CD4-positive, CD25-positive, alpha-beta regulatory T cell (primary cell): ENCODE measurements at regions not wholly inside any gene's neighbourhood (a gene's known extent, or its start where the extent isn't known, plus 50 kb on each side); places are given as distances from the start of the nearest gene placed in this dataset.
"Not testable (repeated sequence)": the region's sequence is repeated elsewhere in the genome, so short reads cannot be mapped to it uniquely, and the experiment has no call there.

Experiments
- ATAC-seq, 2 donors: fragments of 150-1000 bp; cut with Tn5 transposase; one replicate each; pipeline ENCODE4 v1.10.0; 2021; ENCODE audit warnings: low read depth in 2 of 2, moderate number of reproducible peaks in 2 of 2, moderate library complexity in 1 of 2
- DNase-seq, 3 donors: peaks; one replicate each; pipeline versions ENCODE4 v3.0.0 to v3.0.0-alpha.2; 2012 to 2022; ENCODE audit warnings: mixed read lengths in 1 of 3
- H3K27ac ChIP-seq: one replicate; pipeline ENCODE4 v1.7.0; 2013; ENCODE audit warnings: mild to moderate bottlenecking, low read length; ENCODE audit not compliant: insufficient read depth, poor library complexity, severe bottlenecking
- H3K27me3 ChIP-seq: one replicate; pipeline ENCODE4 v1.7.0; 2013; ENCODE audit warnings: low read length; ENCODE audit not compliant: control insufficient read depth, insufficient read depth
- H3K36me3 ChIP-seq: one replicate; pipeline ENCODE4 v1.7.0; 2013; ENCODE audit warnings: mild to moderate bottlenecking, low read length, moderate library complexity; ENCODE audit not compliant: control insufficient read depth, insufficient read depth
- H3K4me1 ChIP-seq: 2 replicates; pipeline ENCODE4 v1.7.0; 2013; ENCODE audit warnings: mild to moderate bottlenecking, low read length; ENCODE audit not compliant: insufficient read depth, control insufficient read depth, poor library complexity, severe bottlenecking
- H3K4me3 ChIP-seq: one replicate; pipeline ENCODE4 v1.7.0; 2013; ENCODE audit warnings: low read depth, mild to moderate bottlenecking, low read length, moderate library complexity
- H3K9me3 ChIP-seq, 2 experiments: 1 replicate in 1 of 2; 2 replicates in 1 of 2; pipeline ENCODE4 v1.7.0; 2013; ENCODE audit warnings: low read length in 2 of 2, mild to moderate bottlenecking in 1 of 2, moderate library complexity in 1 of 2; ENCODE audit not compliant: control insufficient read depth in 2 of 2
- H3K27ac Mint-ChIP-seq, 3 donors: one replicate each; pipeline ENCODE4 v1.8.0; 2020 to 2022; ENCODE audit warnings: mild to moderate bottlenecking in 3 of 3, mixed read lengths in 3 of 3, moderate library complexity in 2 of 3
- H3K27me3 Mint-ChIP-seq: one replicate; pipeline ENCODE4 v1.8.0; 2022; ENCODE audit warnings: mild to moderate bottlenecking, mixed read lengths
- H3K36me3 Mint-ChIP-seq: one replicate; pipeline ENCODE4 v1.8.0; 2020; ENCODE audit warnings: mixed read lengths
- H3K4me1 Mint-ChIP-seq, 4 donors: one replicate each; pipeline ENCODE4 v1.8.0; 2020 to 2022; ENCODE audit warnings: mixed read lengths in 4 of 4, mild to moderate bottlenecking in 1 of 4
- H3K4me3 Mint-ChIP-seq, 4 donors: one replicate each; pipeline ENCODE4 v1.8.0; 2020 to 2022; ENCODE audit warnings: mild to moderate bottlenecking in 4 of 4, mixed read lengths in 4 of 4, moderate library complexity in 3 of 4
- H3K9me3 Mint-ChIP-seq, 7 donors: one replicate each; pipeline ENCODE4 v1.8.0; 2020 to 2022; ENCODE audit warnings: mixed read lengths in 7 of 7, mild to moderate bottlenecking in 3 of 7, moderate library complexity in 2 of 7

GRCh38 chr14:96710060-96710666 is 87.0 kb upstream of the VRK1 start:
- H3K36me3 ChIP-seq = no peaks in the 10 kb centered on the region
- H3K9me3 Mint-ChIP-seq = no peaks in the 10 kb centered on the region
- DNase-seq (no peak), ATAC-seq (no peak)
- no peak overlapping the region for H3K4me3 Mint-ChIP-seq
- H3K4me1 Mint-ChIP-seq = no peaks in the 10 kb centered on the region
- no peaks in the 10 kb centered on the region for H3K36me3 Mint-ChIP-seq
- H3K9me3 ChIP-seq = no peaks in the 10 kb centered on the region
- H3K4me3 ChIP-seq = no peak overlapping the region
- no peaks in the 10 kb centered on the region for H3K4me1 ChIP-seq
- H3K27me3 ChIP-seq = peaks cover 7% of the 10 kb centered on the region
- H3K27ac Mint-ChIP-seq = no peak overlapping the region
- H3K27ac ChIP-seq = no peak overlapping the region
- H3K27me3 Mint-ChIP-seq = peaks cover 18% of the 10 kb centered on the region

GRCh38 chr14:96711559-96712267 is 85.5 kb upstream of the VRK1 start:
- no peak overlapping the region for H3K4me3 ChIP-seq
- ATAC-seq = no peak
- no peaks in the 10 kb centered on the region for H3K4me1 ChIP-seq
- H3K27me3 ChIP-seq = peaks cover 7% of the 10 kb centered on the region
- H3K4me1 Mint-ChIP-seq = no peaks in the 10 kb centered on the region
- no peaks in the 10 kb centered on the region for H3K9me3 Mint-ChIP-seq
- no peaks in the 10 kb centered on the region for H3K36me3 ChIP-seq
- H3K27me3 Mint-ChIP-seq = peaks cover 20% of the 10 kb centered on the region
- H3K27ac Mint-ChIP-seq = no peak overlapping the region
- H3K9me3 ChIP-seq = no peaks in the 10 kb centered on the region
- no peak overlapping the region for H3K27ac ChIP-seq
- DNase-seq = no peak
- H3K36me3 Mint-ChIP-seq = no peaks in the 10 kb centered on the region
- H3K4me3 Mint-ChIP-seq = no peak overlapping the region

- Mint-ChIP-seq H3K4me3 (no peak overlapping the region), H3K4me1 (no peaks in the 10 kb centered on the region), H3K36me3 (no peaks in the 10 kb centered on the region), H3K9me3 (no peaks in the 10 kb centered on the region), H3K27me3 (peaks cover 25% of the 10 kb centered on the region), H3K27ac (no peak overlapping the region)
- no peaks in the 10 kb centered on the region for H3K9me3 ChIP-seq
- peaks cover 3% of the 10 kb centered on the region for H3K27me3 ChIP-seq
- no peaks in the 10 kb centered on the region for H3K4me1 ChIP-seq
- H3K27ac ChIP-seq = no peak overlapping the region
- H3K36me3 ChIP-seq = no peaks in the 10 kb centered on the region
- DNase-seq (no peak), ATAC-seq (no peak)
- H3K4me3 ChIP-seq = no peak overlapping the region
These were observed 83.8 kb upstream of the VRK1 start for GRCh38 chr14:96713426-96713825.

- H3K9me3 ChIP-seq = not testable (repeated sequence)
- H3K27me3 Mint-ChIP-seq = peaks cover 33% of the 10 kb centered on the region
These were observed 82.6 kb upstream of the VRK1 start for GRCh38 chr14:96714537-96714936.

GRCh38 chr14:96717116-96717515 is 80.1 kb upstream of the VRK1 start:
- no peak overlapping the region for H3K4me3 Mint-ChIP-seq
- no peak overlapping the region for H3K4me3 ChIP-seq
- no peaks in the 10 kb centered on the region for H3K36me3 ChIP-seq
- H3K36me3 Mint-ChIP-seq = no peaks in the 10 kb centered on the region
- H3K9me3 ChIP-seq = no peaks in the 10 kb centered on the region
- H3K27ac ChIP-seq = no peak overlapping the region
- H3K27me3 Mint-ChIP-seq = peaks cover 35% of the 10 kb centered on the region
- no peaks in the 10 kb centered on the region for H3K4me1 Mint-ChIP-seq
- DNase-seq (no peak), ATAC-seq (no peak)
- no peak overlapping the region for H3K27ac Mint-ChIP-seq
- peaks cover 3% of the 10 kb centered on the region for H3K27me3 ChIP-seq
- H3K4me1 ChIP-seq = no peaks in the 10 kb centered on the region
- H3K9me3 Mint-ChIP-seq = no peaks in the 10 kb centered on the region

More at GRCh38 chr14:96714537-96714936, 82.6 kb upstream of the VRK1 start:
- not testable (repeated sequence) for H3K4me1 Mint-ChIP-seq, ATAC-seq, H3K4me3 ChIP-seq, H3K36me3 Mint-ChIP-seq, DNase-seq, H3K4me1 ChIP-seq, H3K9me3 Mint-ChIP-seq, H3K27ac Mint-ChIP-seq, H3K4me3 Mint-ChIP-seq, H3K27me3 ChIP-seq, H3K27ac ChIP-seq, H3K36me3 ChIP-seq

GRCh38 chr14:96718407-96718806 is 78.8 kb upstream of the VRK1 start:
- H3K4me3 Mint-ChIP-seq = no peak overlapping the region
- H3K36me3 Mint-ChIP-seq = no peaks in the 10 kb centered on the region
- H3K36me3 ChIP-seq = no peaks in the 10 kb centered on the region
- H3K4me1 ChIP-seq = no peaks in the 10 kb centered on the region
- no peaks in the 10 kb centered on the region for H3K9me3 Mint-ChIP-seq
- peaks cover 31% of the 10 kb centered on the region for H3K27me3 Mint-ChIP-seq
- no peaks in the 10 kb centered on the region for H3K4me1 Mint-ChIP-seq
- H3K27me3 ChIP-seq = peaks cover 3% of the 10 kb centered on the region
- DNase-seq (no peak), ATAC-seq (no peak)
- no peak overlapping the region for H3K27ac Mint-ChIP-seq
- H3K27ac ChIP-seq = no peak overlapping the region
- H3K4me3 ChIP-seq = no peak overlapping the region
- H3K9me3 ChIP-seq = no peaks in the 10 kb centered on the region

GRCh38 chr14:96720702-96721101 is 76.5 kb upstream of the VRK1 start:
- DNase-seq, H3K36me3 Mint-ChIP-seq, H3K4me3 Mint-ChIP-seq, H3K27ac Mint-ChIP-seq, H3K4me1 Mint-ChIP-seq, H3K4me3 ChIP-seq, H3K27ac ChIP-seq, H3K27me3 ChIP-seq, H3K9me3 Mint-ChIP-seq, H3K9me3 ChIP-seq, H3K4me1 ChIP-seq, ATAC-seq, H3K36me3 ChIP-seq: not testable (repeated sequence)
- H3K27me3 Mint-ChIP-seq = peaks cover 22% of the 10 kb centered on the region

GRCh38 chr14:96722736-96723135 is 74.4 kb upstream of the VRK1 start:
- Histone ChIP-seq H3K9me3 (no peaks in the 10 kb centered on the region), H3K27me3 (no peaks in the 10 kb centered on the region), H3K4me1 (no peaks in the 10 kb centered on the region), H3K4me3 (no peak overlapping the region), H3K27ac (no peak overlapping the region), H3K36me3 (no peaks in the 10 kb centered on the region)
- H3K27ac Mint-ChIP-seq = no peak overlapping the region
- ATAC-seq (no peak), DNase-seq (no peak)
- no peaks in the 10 kb centered on the region for H3K4me1 Mint-ChIP-seq
- no peaks in the 10 kb centered on the region for H3K9me3 Mint-ChIP-seq
- H3K36me3 Mint-ChIP-seq = no peaks in the 10 kb centered on the region
- H3K4me3 Mint-ChIP-seq = no peak overlapping the region
- peaks cover 16% of the 10 kb centered on the region for H3K27me3 Mint-ChIP-seq
